ENCODE measurements at regions not wholly inside any gene's neighbourhood (a gene's known extent, or its start where the extent isn't known, plus 50 kb on each side); places are given as distances from the start of the nearest gene placed in this dataset.
"Not testable (repeated sequence)": the region's sequence is repeated elsewhere in the genome, so short reads cannot be mapped to it uniquely, and the experiment has no call there.

- Mint-ChIP-seq H3K4me3 (no peak overlapping the region), H3K4me1 (no peaks in the 10 kb centered on the region), H3K27ac (ENCODE audit: unreplicated experiment) (no peak overlapping the region), H3K36me3 (ENCODE audit: low read depth) (peaks cover 3% of the 10 kb centered on the region), H3K27me3 (ENCODE audit: low read depth) (no peaks in the 10 kb centered on the region), H3K9me3 (peaks cover 15% of the 10 kb centered on the region)
- no peak for TF ChIP-seq CTCF (conservative IDR thresholded peaks at IDR 0.05)
- DNase-seq (ENCODE audit: low read depth, low spot score): no peak
Observed at GRCh38 chr5:117326997-117327396, 752.4 kb upstream of the SEMA6A start.

GRCh38 chr5:117318528-117318927, 743.9 kb upstream of the SEMA6A start:
- Mint-ChIP-seq H3K4me1 (no peaks in the 10 kb centered on the region), H3K27ac (ENCODE audit: unreplicated experiment) (no peak overlapping the region), H3K4me3 (no peak overlapping the region), H3K27me3 (ENCODE audit: low read depth) (no peaks in the 10 kb centered on the region), H3K9me3 (no peaks in the 10 kb centered on the region), H3K36me3 (ENCODE audit: low read depth) (no peaks in the 10 kb centered on the region)
- TF ChIP-seq CTCF (conservative IDR thresholded peaks at IDR 0.05): no peak
- DNase-seq (ENCODE audit: low read depth, low spot score): no peak

- Mint-ChIP-seq H3K9me3 (no peaks in the 10 kb centered on the region), H3K27me3 (ENCODE audit: low read depth) (no peaks in the 10 kb centered on the region), H3K4me1 (no peaks in the 10 kb centered on the region), H3K27ac (ENCODE audit: unreplicated experiment) (no peak overlapping the region), H3K36me3 (ENCODE audit: low read depth) (no peaks in the 10 kb centered on the region), H3K4me3 (no peak overlapping the region)
- DNase-seq (ENCODE audit: low read depth, low spot score): no peak
- no peak for TF ChIP-seq CTCF (conservative IDR thresholded peaks at IDR 0.05)
Observed at GRCh38 chr5:117315170-117315569, 740.5 kb upstream of the SEMA6A start.

- H3K9me3 Mint-ChIP-seq; DNase-seq (ENCODE audit: low read depth, low spot score); H3K27me3 Mint-ChIP-seq (ENCODE audit: low read depth); H3K36me3 Mint-ChIP-seq (ENCODE audit: low read depth); H3K4me3 Mint-ChIP-seq; H3K27ac Mint-ChIP-seq (ENCODE audit: unreplicated experiment): not testable (repeated sequence)
- peaks cover 13% of the 10 kb centered on the region for H3K4me1 Mint-ChIP-seq
Observed at GRCh38 chr5:117304512-117305107, 730.0 kb upstream of the SEMA6A start.

GRCh38 chr5:117302949-117303348, 728.3 kb upstream of the SEMA6A start:
- no peak overlapping the region for H3K4me3 Mint-ChIP-seq
- peaks cover 5% of the 10 kb centered on the region for H3K9me3 Mint-ChIP-seq
- DNase-seq (ENCODE audit: low read depth, low spot score): no peak
- TF ChIP-seq CTCF (conservative IDR thresholded peaks at IDR 0.05): no peak
- H3K36me3 Mint-ChIP-seq (ENCODE audit: low read depth): peaks cover 3% of the 10 kb centered on the region
- H3K27me3 Mint-ChIP-seq (ENCODE audit: low read depth): no peaks in the 10 kb centered on the region
- H3K27ac Mint-ChIP-seq (ENCODE audit: unreplicated experiment): no peak overlapping the region
- peaks cover 30% of the 10 kb centered on the region for H3K4me1 Mint-ChIP-seq

- no peak for TF ChIP-seq CTCF (conservative IDR thresholded peaks at IDR 0.05)
- no peaks in the 10 kb centered on the region for H3K27me3 Mint-ChIP-seq (ENCODE audit: low read depth)
- H3K9me3 Mint-ChIP-seq: peaks cover 5% of the 10 kb centered on the region
- no peak for DNase-seq (ENCODE audit: low read depth, low spot score)
- peaks cover 3% of the 10 kb centered on the region for H3K36me3 Mint-ChIP-seq (ENCODE audit: low read depth)
- H3K27ac Mint-ChIP-seq (ENCODE audit: unreplicated experiment): no peak overlapping the region
- peaks cover 34% of the 10 kb centered on the region for H3K4me1 Mint-ChIP-seq
- no peak overlapping the region for H3K4me3 Mint-ChIP-seq
Observed at GRCh38 chr5:117302473-117302872, 727.9 kb upstream of the SEMA6A start.

Measured in neural crest cell (in vitro differentiated cells).